ENCODE measurements at regions not wholly inside any gene's neighbourhood (a gene's known extent, or its start where the extent isn't known, plus 50 kb on each side); places are given as distances from the start of the nearest gene placed in this dataset.

DNA sequence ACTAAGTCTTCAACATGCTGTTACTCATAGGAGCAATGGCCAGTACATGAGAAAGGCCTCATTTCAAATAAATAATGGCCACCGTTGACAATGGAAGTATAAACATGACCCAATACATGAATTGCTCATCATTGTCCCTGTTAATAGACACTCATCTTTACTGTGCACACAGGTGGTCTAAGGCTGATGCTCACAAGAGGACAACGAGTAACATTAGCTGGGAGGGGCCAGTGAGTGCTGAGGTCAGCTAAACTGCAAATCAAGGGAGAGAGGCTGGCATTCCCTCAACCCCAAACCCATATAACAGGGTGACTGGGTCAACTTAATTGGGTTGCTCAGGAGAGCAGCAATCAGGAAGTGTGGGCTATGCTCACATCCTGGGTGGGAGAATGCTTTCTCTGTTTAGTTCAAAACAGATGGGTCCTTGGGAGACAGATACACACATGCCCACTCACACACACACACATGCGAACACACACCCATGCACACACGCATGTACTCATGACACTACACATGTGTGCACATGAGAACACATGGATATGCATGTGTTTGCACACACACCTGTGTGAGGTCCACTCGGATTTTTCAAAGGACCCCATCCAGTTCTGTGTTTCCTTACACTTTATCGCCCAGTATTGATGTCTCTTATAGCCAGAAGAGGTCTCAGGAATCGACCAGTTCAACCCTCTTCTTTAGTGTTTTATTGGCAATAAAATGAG lies 172.0 kb downstream of the INHBB start:
- TF ChIP-seq, protein P1, sequence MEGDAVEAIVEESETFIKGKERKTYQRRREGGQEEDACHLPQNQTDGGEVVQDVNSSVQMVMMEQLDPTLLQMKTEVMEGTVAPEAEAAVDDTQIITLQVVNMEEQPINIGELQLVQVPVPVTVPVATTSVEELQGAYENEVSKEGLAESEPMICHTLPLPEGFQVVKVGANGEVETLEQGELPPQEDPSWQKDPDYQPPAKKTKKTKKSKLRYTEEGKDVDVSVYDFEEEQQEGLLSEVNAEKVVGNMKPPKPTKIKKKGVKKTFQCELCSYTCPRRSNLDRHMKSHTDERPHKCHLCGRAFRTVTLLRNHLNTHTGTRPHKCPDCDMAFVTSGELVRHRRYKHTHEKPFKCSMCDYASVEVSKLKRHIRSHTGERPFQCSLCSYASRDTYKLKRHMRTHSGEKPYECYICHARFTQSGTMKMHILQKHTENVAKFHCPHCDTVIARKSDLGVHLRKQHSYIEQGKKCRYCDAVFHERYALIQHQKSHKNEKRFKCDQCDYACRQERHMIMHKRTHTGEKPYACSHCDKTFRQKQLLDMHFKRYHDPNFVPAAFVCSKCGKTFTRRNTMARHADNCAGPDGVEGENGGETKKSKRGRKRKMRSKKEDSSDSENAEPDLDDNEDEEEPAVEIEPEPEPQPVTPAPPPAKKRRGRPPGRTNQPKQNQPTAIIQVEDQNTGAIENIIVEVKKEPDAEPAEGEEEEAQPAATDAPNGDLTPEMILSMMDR (IDR thresholded peaks at IDR 0.05) = no peak
- no peak for TF ChIP-seq POLR2A (IDR thresholded peaks at IDR 0.05)
- TF ChIP-seq POLR2AphosphoS5 (IDR thresholded peaks at IDR 0.05) = no peak
